Testis (tissue), 2 donors: ENCODE measurements at regions not wholly inside any gene's neighbourhood (a gene's known extent, or its start where the extent isn't known, plus 50 kb on each side); places are given as distances from the start of the nearest gene placed in this dataset.

Source experiments
- POLR2A ChIP-seq: fragments of 450-650 bp; IDR thresholded peaks from one replicate; pipeline ENCODE4 v1.6.1; 2017; ENCODE audit warnings: antibody characterized with exemption, mild to moderate bottlenecking, moderate library complexity
- TF ChIP-seq, protein P1 (sequence below), 3 experiments: fragments of 450-650 bp in 2 of 3; fragments of 200-600 bp in 1 of 3; sonication (generic) in 1 of 3; IDR thresholded peaks; one replicate each; pipeline ENCODE4 v1.5.1; 2016 to 2019; ENCODE audit warnings: antibody characterized with exemption in 3 of 3, mild to moderate bottlenecking in 2 of 3, moderate library complexity in 1 of 3

- TF ChIP-seq, protein P1, sequence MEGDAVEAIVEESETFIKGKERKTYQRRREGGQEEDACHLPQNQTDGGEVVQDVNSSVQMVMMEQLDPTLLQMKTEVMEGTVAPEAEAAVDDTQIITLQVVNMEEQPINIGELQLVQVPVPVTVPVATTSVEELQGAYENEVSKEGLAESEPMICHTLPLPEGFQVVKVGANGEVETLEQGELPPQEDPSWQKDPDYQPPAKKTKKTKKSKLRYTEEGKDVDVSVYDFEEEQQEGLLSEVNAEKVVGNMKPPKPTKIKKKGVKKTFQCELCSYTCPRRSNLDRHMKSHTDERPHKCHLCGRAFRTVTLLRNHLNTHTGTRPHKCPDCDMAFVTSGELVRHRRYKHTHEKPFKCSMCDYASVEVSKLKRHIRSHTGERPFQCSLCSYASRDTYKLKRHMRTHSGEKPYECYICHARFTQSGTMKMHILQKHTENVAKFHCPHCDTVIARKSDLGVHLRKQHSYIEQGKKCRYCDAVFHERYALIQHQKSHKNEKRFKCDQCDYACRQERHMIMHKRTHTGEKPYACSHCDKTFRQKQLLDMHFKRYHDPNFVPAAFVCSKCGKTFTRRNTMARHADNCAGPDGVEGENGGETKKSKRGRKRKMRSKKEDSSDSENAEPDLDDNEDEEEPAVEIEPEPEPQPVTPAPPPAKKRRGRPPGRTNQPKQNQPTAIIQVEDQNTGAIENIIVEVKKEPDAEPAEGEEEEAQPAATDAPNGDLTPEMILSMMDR (IDR thresholded peaks at IDR 0.05): no peak
- TF ChIP-seq POLR2A: no peak
Observed at GRCh38 chr4:100098681-100099080, 91.6 kb downstream of the DDIT4L start.
